HEK293 (cell line): ENCODE measurements at regions not wholly inside any gene's neighbourhood (a gene's known extent, or its start where the extent isn't known, plus 50 kb on each side); places are given as distances from the start of the nearest gene placed in this dataset.

Experiments
- CTCF ChIA-PET: fragments of 350-600 bp; formaldehyde crosslinking; extraction: SDS; loops from one replicate; lab custom pipeline; 2021; ENCODE audit warnings: antibody characterized with exemption; lab: Yijun Ruan, JAX
- POLR2A ChIA-PET: fragments of 300-600 bp; formaldehyde crosslinking; extraction: SDS; loops from one replicate; lab custom pipeline; 2020; ENCODE audit warnings: antibody characterized with exemption, inconsistent platforms; lab: Yijun Ruan, JAX
- H3K27ac ChIP-seq: fragments of 200-500 bp; sonication (Bioruptor generic); 2 replicates; pipeline ENCODE4 v1.5.1; 2014; ENCODE audit warnings: low read depth, low read length, control low read depth, inconsistent platforms; ENCODE audit errors: extremely low read depth
- H3K36me3 ChIP-seq, 2 experiments: fragments of 200-500 bp in 1 of 2; sonication (Bioruptor generic) in 1 of 2; 1 replicate in 1 of 2; 2 replicates in 1 of 2; pipeline ENCODE4 v1.5.1; 2014 to 2017; ENCODE audit warnings: inconsistent platforms in 2 of 2, low read length in 2 of 2; ENCODE audit not compliant: control insufficient read depth in 2 of 2, insufficient read depth in 1 of 2
- H3K4me1 ChIP-seq: fragments of 200-500 bp; sonication (Bioruptor generic); 2 replicates; pipeline ENCODE4 v1.5.1; 2014; ENCODE audit warnings: mild to moderate bottlenecking, low read length, inconsistent platforms; ENCODE audit not compliant: control insufficient read depth, insufficient read depth
- H3K4me3 ChIP-seq: 2 replicates; pipeline ENCODE4 v1.5.1; 2011; ENCODE audit warnings: low read depth, mild to moderate bottlenecking, control low read depth, low read length, moderate library complexity
- H3K9me3 ChIP-seq: fragments of 200-500 bp; sonication (Bioruptor generic); 2 replicates; pipeline ENCODE4 v1.5.1; 2014; ENCODE audit warnings: low read depth, low read length, inconsistent platforms; ENCODE audit not compliant: control insufficient read depth, insufficient read depth
- FEZF1 ChIP-seq: fragments of 450-650 bp; formaldehyde crosslinking; IDR thresholded peaks from 2 replicates; pipeline ENCODE4 v1.5.1; 2016; ENCODE audit warnings: missing biosample characterization, missing genetic modification characterization
- PRDM10 ChIP-seq: fragments of 450-650 bp; formaldehyde crosslinking; IDR thresholded peaks from 2 replicates; pipeline ENCODE4 v1.5.1; 2016; ENCODE audit warnings: missing biosample characterization, missing genetic modification characterization
- PRDM2 ChIP-seq: fragments of 450-650 bp; formaldehyde crosslinking; IDR thresholded peaks from 2 replicates; pipeline ENCODE4 v1.5.1; 2016; ENCODE audit warnings: missing biosample characterization, missing genetic modification characterization, borderline replicate concordance
- SALL2 ChIP-seq: fragments of 450-650 bp; formaldehyde crosslinking; IDR thresholded peaks from 2 replicates; pipeline ENCODE4 v1.5.0; 2017; ENCODE audit warnings: missing biosample characterization, mild to moderate bottlenecking, missing genetic modification characterization, borderline replicate concordance
- WT1 ChIP-seq: fragments of 450-650 bp; formaldehyde crosslinking; IDR thresholded peaks from 2 replicates; pipeline ENCODE4 v1.5.1; 2016; ENCODE audit warnings: missing biosample characterization, missing genetic modification characterization
- ZNF121 ChIP-seq: fragments of 450-650 bp; formaldehyde crosslinking; IDR thresholded peaks from 2 replicates; pipeline ENCODE4 v1.5.1; 2016; ENCODE audit warnings: missing biosample characterization, missing genetic modification characterization
- ZNF132 ChIP-seq: fragments of 450-650 bp; formaldehyde crosslinking; IDR thresholded peaks from 2 replicates; pipeline ENCODE4 v1.5.1; 2017; ENCODE audit warnings: missing biosample characterization, missing genetic modification characterization, borderline replicate concordance
- ZNF140 ChIP-seq: fragments of 450-650 bp; formaldehyde crosslinking; IDR thresholded peaks from 2 replicates; pipeline ENCODE4 v1.5.1; 2016; ENCODE audit warnings: missing biosample characterization, missing genetic modification characterization
- ZNF416 ChIP-seq: fragments of 450-650 bp; formaldehyde crosslinking; IDR thresholded peaks from 2 replicates; pipeline ENCODE4 v1.5.1; 2016; ENCODE audit warnings: missing biosample characterization, missing genetic modification characterization
- ZNF510 ChIP-seq: fragments of 450-650 bp; formaldehyde crosslinking; IDR thresholded peaks from 2 replicates; pipeline ENCODE4 v1.5.1; 2018; ENCODE audit warnings: mild to moderate bottlenecking, missing genetic modification characterization, missing biosample characterization; ENCODE audit not compliant: insufficient replicate concordance
- ZNF580 ChIP-seq: fragments of 450-650 bp; formaldehyde crosslinking; IDR thresholded peaks from 2 replicates; pipeline ENCODE4 v1.5.1; 2016; ENCODE audit warnings: missing biosample characterization, missing genetic modification characterization
- ZNF701 ChIP-seq: fragments of 450-650 bp; formaldehyde crosslinking; IDR thresholded peaks from 2 replicates; pipeline ENCODE4 v1.5.1; 2016; ENCODE audit warnings: missing biosample characterization, missing genetic modification characterization
- TF ChIP-seq, protein P1 (sequence below): fragments of 450-650 bp; formaldehyde crosslinking; IDR thresholded peaks from 2 replicates; pipeline ENCODE4 v1.5.1; 2016; ENCODE audit warnings: missing biosample characterization, missing genetic modification characterization, borderline replicate concordance
- TF ChIP-seq, protein P2 (sequence below): fragments of 450-650 bp; formaldehyde crosslinking; IDR thresholded peaks from 2 replicates; pipeline ENCODE4 v1.5.0; 2017; ENCODE audit warnings: missing biosample characterization, missing genetic modification characterization, borderline replicate concordance

DNA sequence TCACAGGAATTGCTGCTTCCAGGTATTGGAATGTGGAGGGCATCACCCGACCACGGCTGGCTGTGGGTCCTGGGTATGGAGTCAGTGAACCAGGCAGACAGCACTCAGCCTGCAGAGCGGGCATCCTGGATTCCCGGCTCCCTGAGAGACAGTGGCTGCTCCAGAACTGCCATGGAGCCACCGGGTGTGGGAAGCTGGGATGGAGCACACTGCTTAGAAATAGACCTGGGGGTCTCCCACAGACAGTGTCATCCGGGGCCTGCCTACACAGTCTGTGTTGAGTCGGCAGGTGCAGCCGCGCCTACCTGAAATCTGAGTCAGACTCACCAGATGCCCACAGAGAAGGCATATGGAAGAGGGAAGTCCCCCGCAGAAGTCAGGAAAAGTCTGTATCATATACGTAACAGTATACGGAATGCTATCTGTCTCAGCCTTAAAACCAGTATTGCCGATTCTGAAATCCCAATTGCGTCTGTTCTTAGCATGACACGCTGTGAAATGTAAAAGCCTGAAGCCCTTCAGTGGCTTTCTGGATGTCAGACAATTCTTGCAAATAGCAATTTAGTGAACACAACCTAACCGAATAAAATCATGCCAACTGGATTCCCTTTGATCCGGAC lies 509.7 kb upstream of the MYT1L start:
- H3K9me3 ChIP-seq = no peaks in the 10 kb centered on the region
- CTCF ChIA-PET = no interaction called here
- TF ChIP-seq ZNF701 (tag by site-specific recombination) (no peak), ZNF140 (tag by site-specific recombination) (no peak), PRDM2 (no peak)
- TF ChIP-seq, all 188 proteins: peak for 0

GRCh38 chr2:2839782-2840531 lies 508.9 kb upstream of the MYT1L start:
- Histone ChIP-seq H3K27ac (no peak overlapping the region), H3K4me1 (no peaks in the 10 kb centered on the region), H3K9me3 (no peaks in the 10 kb centered on the region), H3K36me3 (no peaks in the 10 kb centered on the region), H3K4me3 (no peak overlapping the region)
- ChIA-PET POLR2A (interaction anchor here (0.6 kb wide), 1 partner anchor 1547 kb away, joined by 3 read pairs; no protein-coding TSS in a partner anchor), CTCF (no interaction called here)
- TF ChIP-seq FEZF1 (tag by site-specific recombination) = no peak

More for the DNA sequence above, 509.7 kb upstream of the MYT1L start:
- no peaks in the 10 kb centered on the region for H3K4me1 ChIP-seq
- H3K27ac ChIP-seq = no peak overlapping the region
- POLR2A ChIA-PET = no interaction called here
- H3K4me3 ChIP-seq = no peak overlapping the region
- no peaks in the 10 kb centered on the region for H3K36me3 ChIP-seq

DNA sequence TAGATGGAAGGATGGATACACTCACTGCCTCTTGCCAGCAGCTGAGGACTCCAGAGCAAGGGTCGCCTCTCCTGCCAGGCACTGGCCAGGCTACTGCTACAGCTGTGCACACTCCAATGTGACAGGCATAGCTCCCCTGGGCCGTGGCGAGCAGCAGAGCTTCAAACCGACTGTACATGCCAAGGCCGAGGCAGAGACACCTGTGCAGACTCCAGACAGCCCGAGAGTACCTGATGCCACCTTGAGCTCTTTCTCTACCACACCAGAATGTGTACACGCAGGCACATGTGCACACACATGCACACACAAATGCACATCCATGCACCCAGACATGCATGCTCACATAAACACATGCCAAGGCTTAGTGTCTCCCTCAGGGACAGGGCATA lies 508.3 kb upstream of the MYT1L start:
- Histone ChIP-seq H3K9me3 (no peaks in the 10 kb centered on the region), H3K27ac (no peak overlapping the region), H3K4me1 (no peaks in the 10 kb centered on the region), H3K4me3 (no peak overlapping the region), H3K36me3 (no peaks in the 10 kb centered on the region)
- POLR2A ChIA-PET = no interaction called here
- CTCF ChIA-PET = no interaction called here
- TF ChIP-seq SALL2 (tag by site-specific recombination) (no peak), ZNF580 (tag by site-specific recombination) (no peak), PRDM10 (tag by site-specific recombination) (no peak), ZNF121 (no peak), ZNF510 (tag by site-specific recombination) (no peak), ZNF132 (no peak), WT1 (tag by site-specific recombination) (no peak), ZNF416 (tag by site-specific recombination) (no peak)
- TF ChIP-seq, protein P1, sequence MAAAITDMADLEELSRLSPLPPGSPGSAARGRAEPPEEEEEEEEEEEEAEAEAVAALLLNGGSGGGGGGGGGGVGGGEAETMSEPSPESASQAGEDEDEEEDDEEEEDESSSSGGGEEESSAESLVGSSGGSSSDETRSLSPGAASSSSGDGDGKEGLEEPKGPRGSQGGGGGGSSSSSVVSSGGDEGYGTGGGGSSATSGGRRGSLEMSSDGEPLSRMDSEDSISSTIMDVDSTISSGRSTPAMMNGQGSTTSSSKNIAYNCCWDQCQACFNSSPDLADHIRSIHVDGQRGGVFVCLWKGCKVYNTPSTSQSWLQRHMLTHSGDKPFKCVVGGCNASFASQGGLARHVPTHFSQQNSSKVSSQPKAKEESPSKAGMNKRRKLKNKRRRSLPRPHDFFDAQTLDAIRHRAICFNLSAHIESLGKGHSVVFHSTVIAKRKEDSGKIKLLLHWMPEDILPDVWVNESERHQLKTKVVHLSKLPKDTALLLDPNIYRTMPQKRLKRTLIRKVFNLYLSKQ (tag by site-specific recombination) = no peak
- TF ChIP-seq, protein P2, sequence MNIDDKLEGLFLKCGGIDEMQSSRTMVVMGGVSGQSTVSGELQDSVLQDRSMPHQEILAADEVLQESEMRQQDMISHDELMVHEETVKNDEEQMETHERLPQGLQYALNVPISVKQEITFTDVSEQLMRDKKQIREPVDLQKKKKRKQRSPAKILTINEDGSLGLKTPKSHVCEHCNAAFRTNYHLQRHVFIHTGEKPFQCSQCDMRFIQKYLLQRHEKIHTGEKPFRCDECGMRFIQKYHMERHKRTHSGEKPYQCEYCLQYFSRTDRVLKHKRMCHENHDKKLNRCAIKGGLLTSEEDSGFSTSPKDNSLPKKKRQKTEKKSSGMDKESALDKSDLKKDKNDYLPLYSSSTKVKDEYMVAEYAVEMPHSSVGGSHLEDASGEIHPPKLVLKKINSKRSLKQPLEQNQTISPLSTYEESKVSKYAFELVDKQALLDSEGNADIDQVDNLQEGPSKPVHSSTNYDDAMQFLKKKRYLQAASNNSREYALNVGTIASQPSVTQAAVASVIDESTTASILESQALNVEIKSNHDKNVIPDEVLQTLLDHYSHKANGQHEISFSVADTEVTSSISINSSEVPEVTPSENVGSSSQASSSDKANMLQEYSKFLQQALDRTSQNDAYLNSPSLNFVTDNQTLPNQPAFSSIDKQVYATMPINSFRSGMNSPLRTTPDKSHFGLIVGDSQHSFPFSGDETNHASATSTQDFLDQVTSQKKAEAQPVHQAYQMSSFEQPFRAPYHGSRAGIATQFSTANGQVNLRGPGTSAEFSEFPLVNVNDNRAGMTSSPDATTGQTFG (tag by site-specific recombination) = no peak
